ENCODE measurements at regions not wholly inside any gene's neighbourhood (a gene's known extent, or its start where the extent isn't known, plus 50 kb on each side); places are given as distances from the start of the nearest gene placed in this dataset.

DNA sequence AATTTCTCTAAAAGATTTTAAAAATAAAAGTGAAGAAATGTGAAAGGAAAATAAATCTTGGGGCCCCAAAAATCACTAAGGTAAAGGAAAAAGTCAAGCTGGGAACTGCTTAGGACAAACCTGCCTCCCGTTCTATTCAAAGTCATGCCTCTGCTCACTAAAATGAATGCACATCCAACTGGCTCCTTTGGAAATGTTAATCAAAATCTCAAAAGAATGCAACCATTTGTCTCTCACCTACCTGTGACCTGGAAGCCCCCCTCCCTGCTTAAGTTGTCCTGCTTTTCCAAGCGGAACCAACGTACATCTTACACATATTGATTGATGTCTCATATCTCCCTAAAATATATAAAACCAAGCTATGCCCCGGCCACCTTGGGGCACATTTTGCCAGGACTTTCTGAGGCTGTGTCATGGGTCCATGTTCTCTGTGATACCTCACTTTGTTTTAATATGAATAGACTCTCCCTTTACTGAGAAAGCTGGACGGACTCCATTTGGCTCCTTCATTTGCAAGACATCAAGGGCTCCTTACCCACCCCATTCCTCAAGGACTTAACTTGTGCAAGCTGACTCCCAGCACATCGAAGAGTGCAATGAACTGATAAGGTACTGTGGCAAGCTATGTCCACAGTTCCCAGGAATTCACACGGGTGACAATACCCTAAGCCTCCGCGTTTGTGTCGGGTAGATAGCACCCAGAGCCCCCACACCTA lies 164.3 kb downstream of the SMC2 start:
- H3K4me3 ChIP-seq (ENCODE audit: low read depth, low read length): no peak overlapping the region
- no peak for TF ChIP-seq CTCF (IDR thresholded peaks at IDR 0.05; ENCODE audit: insufficient read depth, low read depth, low read length, missing control alignments)
- DNase-seq (ENCODE audit: low read depth): no peak

DNA sequence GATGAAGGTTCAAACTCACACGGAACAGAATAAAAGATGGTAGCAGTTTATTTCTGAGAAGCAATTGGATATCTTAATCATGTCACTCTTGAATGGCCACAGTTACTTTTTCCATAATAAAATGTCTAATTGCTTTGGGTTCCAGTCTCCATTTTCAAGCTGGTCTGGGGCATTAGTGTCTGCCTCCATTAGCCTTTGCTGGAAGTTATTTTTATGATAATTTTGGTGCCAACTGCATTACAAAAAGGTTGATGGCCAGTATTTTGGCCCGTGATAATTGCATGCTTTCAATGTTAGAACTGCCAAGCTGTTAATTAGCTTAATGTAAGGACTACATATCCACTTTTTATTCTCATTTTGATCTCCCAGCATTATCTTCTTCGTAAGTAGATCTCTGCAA lies 165.9 kb downstream of the SMC2 start:
- no peak for DNase-seq (ENCODE audit: low read depth)
- no peak for TF ChIP-seq CTCF (IDR thresholded peaks at IDR 0.05; ENCODE audit: insufficient read depth, low read depth, low read length, missing control alignments)
- no peak overlapping the region for H3K4me3 ChIP-seq (ENCODE audit: low read depth, low read length)

- no peak overlapping the region for H3K4me3 ChIP-seq (ENCODE audit: low read depth, low read length)
- DNase-seq (ENCODE audit: low read depth): no peak
- TF ChIP-seq CTCF (IDR thresholded peaks at IDR 0.05; ENCODE audit: insufficient read depth, low read depth, low read length, missing control alignments): no peak
These were observed 169.8 kb downstream of the SMC2 start for GRCh38 chr9:104263942-104264341.

GRCh38 chr9:104264431-104264830 lies 170.3 kb downstream of the SMC2 start:
- DNase-seq (ENCODE audit: low read depth): no peak
- TF ChIP-seq CTCF (IDR thresholded peaks at IDR 0.05; ENCODE audit: insufficient read depth, low read depth, low read length, missing control alignments): no peak
- H3K4me3 ChIP-seq (ENCODE audit: low read depth, low read length): no peak overlapping the region

DNA sequence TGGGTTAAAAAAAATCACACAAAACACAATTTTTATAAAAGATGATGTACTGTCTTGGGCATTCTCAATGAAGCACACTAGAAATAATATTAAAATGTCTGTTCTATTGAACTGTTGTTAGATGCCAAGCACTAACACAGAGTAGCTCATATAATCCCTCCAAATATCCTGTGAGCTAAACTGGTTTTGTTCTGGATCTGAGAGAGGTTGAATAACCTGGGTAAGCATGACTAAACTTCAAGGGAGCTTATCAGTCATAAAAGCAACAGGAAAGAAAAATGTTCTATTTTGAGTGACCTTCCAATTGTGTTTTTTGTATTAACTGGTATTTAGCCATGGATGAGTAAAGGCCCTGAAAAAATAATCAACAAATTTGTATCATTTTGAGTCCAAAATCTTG lies 175.3 kb downstream of the SMC2 start:
- no peak for TF ChIP-seq CTCF (IDR thresholded peaks at IDR 0.05; ENCODE audit: insufficient read depth, low read depth, low read length, missing control alignments)
- no peak for DNase-seq (ENCODE audit: low read depth)
- no peak overlapping the region for H3K4me3 ChIP-seq (ENCODE audit: low read depth, low read length)

DNA sequence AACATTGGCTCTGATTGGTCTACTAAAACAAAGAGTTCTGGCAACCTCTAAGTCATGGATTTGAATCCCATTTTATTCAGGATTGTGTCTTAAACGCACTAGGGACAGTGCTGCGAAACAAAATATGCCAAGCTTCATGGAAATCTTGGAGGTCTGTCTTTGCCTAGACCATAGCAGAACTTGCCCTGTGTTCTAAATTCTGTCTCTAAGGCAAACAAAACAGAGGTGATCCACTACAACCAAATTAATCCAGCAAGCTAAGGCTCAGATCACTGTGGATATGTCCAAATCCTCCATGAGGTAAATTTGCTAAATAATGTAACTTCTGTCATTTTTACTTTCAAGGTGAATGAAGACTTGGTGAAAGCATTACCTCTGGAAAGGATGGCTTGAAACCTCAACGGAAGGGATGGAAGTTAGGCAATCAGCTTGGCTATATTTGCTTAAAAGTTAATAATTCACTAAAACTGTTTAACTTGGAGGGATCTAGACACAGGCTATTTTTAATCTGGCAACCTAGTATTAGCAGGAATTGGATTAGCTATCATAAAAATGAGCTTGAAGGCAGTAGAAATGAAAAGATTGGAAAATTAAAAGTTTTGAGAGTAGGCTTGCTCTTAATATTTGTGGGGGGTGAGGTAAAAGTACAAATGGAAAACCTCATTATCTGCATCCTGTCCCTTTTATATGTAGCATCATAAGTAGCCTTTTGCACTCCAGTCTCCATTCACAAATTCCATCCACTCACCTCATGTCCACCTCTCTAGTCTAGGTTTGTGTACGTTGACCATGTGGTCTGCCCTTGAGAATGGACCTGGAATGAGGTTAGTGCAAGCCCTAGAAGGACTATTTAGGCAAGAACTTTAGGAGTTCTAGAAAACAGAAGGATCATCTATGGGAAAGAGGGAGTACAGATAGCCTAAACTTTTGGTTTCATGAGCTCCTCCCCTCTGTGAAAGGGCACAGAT lies 176.2 kb downstream of the SMC2 start:
- no peak for DNase-seq (ENCODE audit: low read depth)
- no peak overlapping the region for H3K4me3 ChIP-seq (ENCODE audit: low read depth, low read length)
- TF ChIP-seq CTCF (IDR thresholded peaks at IDR 0.05; ENCODE audit: insufficient read depth, low read depth, low read length, missing control alignments): no peak
